Loucy (cell line): ENCODE measurements at regions not wholly inside any gene's neighbourhood (a gene's known extent, or its start where the extent isn't known, plus 50 kb on each side); places are given as distances from the start of the nearest gene placed in this dataset.

Experiments
- H2AFZ ChIP-seq: fragments of 200-600 bp; sonication (generic); 2 replicates; pipeline ENCODE4 v1.6.0; 2016; ENCODE audit warnings: antibody characterized with exemption, mild to moderate bottlenecking, low read length, moderate library complexity
- H3F3A ChIP-seq: fragments of 200-600 bp; 2 replicates; pipeline ENCODE4 v1.6.0; 2016; ENCODE audit warnings: antibody characterized with exemption, low read depth, mild to moderate bottlenecking
- H3K27me3 ChIP-seq: fragments of 200-600 bp; sonication (generic); 2 replicates; pipeline ENCODE4 v1.6.1; 2014; ENCODE audit warnings: low read length, mild to moderate bottlenecking; ENCODE audit not compliant: insufficient read depth, poor library complexity, severe bottlenecking
- H3K36me3 ChIP-seq: fragments of 200-600 bp; sonication (generic); 2 replicates; pipeline ENCODE4 v1.6.1; 2016; ENCODE audit warnings: low read length; ENCODE audit not compliant: insufficient read depth
- H3K4me1 ChIP-seq: fragments of 200-600 bp; sonication (generic); 2 replicates; pipeline ENCODE4 v1.5.1; 2014; ENCODE audit warnings: low read length, mild to moderate bottlenecking; ENCODE audit not compliant: insufficient read depth, poor library complexity, severe bottlenecking
- H3K4me2 ChIP-seq: fragments of 200-600 bp; sonication (generic); 2 replicates; pipeline ENCODE4 v1.6.0; 2014; ENCODE audit warnings: antibody characterized with exemption, low read length, low read depth, mild to moderate bottlenecking; ENCODE audit not compliant: poor library complexity, severe bottlenecking
- H3K4me3 ChIP-seq: fragments of 200-600 bp; sonication (generic); 2 replicates; pipeline ENCODE4 v1.5.1; 2014; ENCODE audit warnings: low read length, mild to moderate bottlenecking, mixed read lengths; ENCODE audit not compliant: poor library complexity, severe bottlenecking
- H3K79me2 ChIP-seq: fragments of 200-600 bp; sonication (generic); 2 replicates; pipeline ENCODE4 v1.6.1; 2014; ENCODE audit warnings: low read length; ENCODE audit not compliant: insufficient read depth
- H3K9ac ChIP-seq: fragments of 200-600 bp; sonication (generic); 2 replicates; pipeline ENCODE4 v1.6.0; 2014; ENCODE audit warnings: mild to moderate bottlenecking, low read depth, low read length, moderate library complexity; ENCODE audit not compliant: poor library complexity, severe bottlenecking
- H3K9me2 ChIP-seq: fragments of 200-600 bp; sonication (generic); replicated peaks from 2 replicates; pipeline ENCODE4 v1.6.1; 2016; ENCODE audit warnings: low read depth, low read length, mixed read lengths
- H3K9me3 ChIP-seq: fragments of 200-600 bp; sonication (generic); 2 replicates; pipeline ENCODE4 v1.6.1; 2014; ENCODE audit warnings: mild to moderate bottlenecking, antibody characterized with exemption, low read length, low read depth; ENCODE audit not compliant: insufficient read depth
- H4K20me1 ChIP-seq: fragments of 200-600 bp; sonication (generic); 2 replicates; pipeline ENCODE4 v1.6.0; 2014; ENCODE audit warnings: antibody characterized with exemption, low read length, mild to moderate bottlenecking; ENCODE audit not compliant: insufficient read depth, poor library complexity, severe bottlenecking
- CTCF ChIP-seq: fragments of 200-600 bp; sonication (generic); conservative IDR thresholded peaks from 2 replicates; pipeline ENCODE4 v1.5.1; 2014; ENCODE audit warnings: mild to moderate bottlenecking, antibody characterized with exemption, low read length
- EZH2phosphoT487 ChIP-seq: fragments of 200-600 bp; IDR thresholded peaks from 2 replicates; pipeline ENCODE4 v1.6.1; 2018; ENCODE audit warnings: antibody characterized with exemption, mild to moderate bottlenecking, moderate library complexity, borderline replicate concordance

- Histone ChIP-seq H2AFZ (no peak overlapping the region), H3F3A (no peaks in the 10 kb centered on the region), H3K9ac (no peak overlapping the region), H3K27me3 (no peaks in the 10 kb centered on the region), H3K9me2 (no peaks in the 10 kb centered on the region), H3K4me3 (no peak overlapping the region), H3K36me3 (no peaks in the 10 kb centered on the region), H3K4me1 (no peaks in the 10 kb centered on the region), H3K4me2 (no peak overlapping the region), H3K79me2 (no peaks in the 10 kb centered on the region), H3K9me3 (no peaks in the 10 kb centered on the region), H4K20me1 (no peaks in the 10 kb centered on the region)
- TF ChIP-seq CTCF: no peak
- no peak for TF ChIP-seq EZH2phosphoT487
Measured at GRCh38 chr5:98637557-98637956, 135.9 kb upstream of the RGMB start.

GRCh38 chr5:98638111-98638510, 135.4 kb upstream of the RGMB start:
- H3K27me3 ChIP-seq: no peaks in the 10 kb centered on the region
- no peaks in the 10 kb centered on the region for H3K36me3 ChIP-seq
- no peak overlapping the region for H3K4me3 ChIP-seq
- no peak overlapping the region for H2AFZ ChIP-seq
- no peak for TF ChIP-seq EZH2phosphoT487
- no peak for TF ChIP-seq CTCF
- H3K9ac ChIP-seq: no peak overlapping the region
- H3K79me2 ChIP-seq: no peaks in the 10 kb centered on the region
- H3K9me2 ChIP-seq: no peaks in the 10 kb centered on the region
- H3K4me2 ChIP-seq: no peak overlapping the region
- H3K4me1 ChIP-seq: no peaks in the 10 kb centered on the region
- no peaks in the 10 kb centered on the region for H4K20me1 ChIP-seq
- no peaks in the 10 kb centered on the region for H3F3A ChIP-seq
- no peaks in the 10 kb centered on the region for H3K9me3 ChIP-seq

GRCh38 chr5:98638701-98639100, 134.8 kb upstream of the RGMB start:
- Histone ChIP-seq H3K9ac (no peak overlapping the region), H3K4me3 (no peak overlapping the region), H3K9me2 (no peaks in the 10 kb centered on the region), H3F3A (no peaks in the 10 kb centered on the region), H3K4me2 (no peak overlapping the region), H3K27me3 (no peaks in the 10 kb centered on the region), H3K36me3 (no peaks in the 10 kb centered on the region), H3K79me2 (no peaks in the 10 kb centered on the region), H4K20me1 (no peaks in the 10 kb centered on the region), H3K9me3 (no peaks in the 10 kb centered on the region), H2AFZ (no peak overlapping the region), H3K4me1 (no peaks in the 10 kb centered on the region)
- TF ChIP-seq EZH2phosphoT487: no peak
- TF ChIP-seq CTCF: no peak
